ENCODE measurements at regions not wholly inside any gene's neighbourhood (a gene's known extent, or its start where the extent isn't known, plus 50 kb on each side); places are given as distances from the start of the nearest gene placed in this dataset.

GRCh38 chr2:226040344-226040900 is 640.9 kb downstream of the NYAP2 start:
- TF ChIP-seq ZNF326 (CRISPR knock-in tag; IDR thresholded peaks at IDR 0.05; ENCODE audit: borderline replicate concordance) (no peak), JUN (CRISPR knock-in tag; IDR thresholded peaks at IDR 0.05) (no peak), SYNCRIP (IDR thresholded peaks at IDR 0.05; ENCODE audit: insufficient read depth, low read depth, low read length) (no peak), NONO (IDR thresholded peaks at IDR 0.05) (no peak), NONO (CRISPR knock-in tag; conservative IDR thresholded peaks at IDR 0.05) (no peak)
